Heart left ventricle (tissue), 16 donors: ENCODE measurements at regions not wholly inside any gene's neighbourhood (a gene's known extent, or its start where the extent isn't known, plus 50 kb on each side); places are given as distances from the start of the nearest gene placed in this dataset.

Experiments used
- ATAC-seq, 4 donors: fragments of 200-7000 bp; cut with Tn5 transposase; one replicate each; pipeline ENCODE4 v1.9.1; 2020 to 2022; ENCODE audit warnings: moderate library complexity in 4 of 4, mild to moderate bottlenecking in 3 of 4, moderate number of reproducible peaks in 1 of 4
- DNase-seq, 5 donors: peaks; one replicate each; pipeline ENCODE4 v3.0.0-alpha.2; 2020
- H3K27ac ChIP-seq, 12 donors: fragments of 200-600 bp; sonication (generic) in 4 of 12; one replicate each; pipeline versions ENCODE4 v1.5.0 to v1.8.0; 2016 to 2022; ENCODE audit warnings: mild to moderate bottlenecking in 2 of 12
- H3K27me3 ChIP-seq, 9 donors: fragments of 200-600 bp; sonication (generic) in 2 of 9; one replicate each; pipeline versions ENCODE4 v1.5.1 to v1.8.0; 2016 to 2022; ENCODE audit warnings: mild to moderate bottlenecking in 3 of 9
- H3K36me3 ChIP-seq, 9 donors: fragments of 200-600 bp; sonication (generic) in 2 of 9; one replicate each; pipeline versions ENCODE4 v1.5.0 to v1.8.0; 2018 to 2022; ENCODE audit warnings: mild to moderate bottlenecking in 2 of 9
- H3K4me1 ChIP-seq, 12 donors: fragments of 200-600 bp; sonication (generic) in 4 of 12; one replicate each; pipeline versions ENCODE4 v1.5.0 to v1.8.0; 2016 to 2022; ENCODE audit warnings: mild to moderate bottlenecking in 3 of 12
- H3K4me3 ChIP-seq, 12 donors: fragments of 200-600 bp; sonication (generic) in 4 of 12; one replicate each; pipeline versions ENCODE4 v1.5.0 to v1.8.0; 2017 to 2022; ENCODE audit warnings: mild to moderate bottlenecking in 9 of 12, moderate library complexity in 4 of 12
- H3K9me3 ChIP-seq, 12 donors: fragments of 200-600 bp; sonication (generic) in 4 of 12; one replicate each; pipeline versions ENCODE4 v1.5.0 to v1.8.0; 2016 to 2022; ENCODE audit warnings: mild to moderate bottlenecking in 1 of 12
- CTCF ChIP-seq, 12 donors: fragments of 200-600 bp; sonication (generic) in 4 of 12; IDR thresholded peaks; one replicate each; pipeline versions ENCODE4 v1.5.0 to v1.8.0; 2018 to 2022; ENCODE audit warnings: antibody characterized with exemption in 12 of 12, mild to moderate bottlenecking in 5 of 12
- POLR2A ChIP-seq, 2 donors: fragments of 450-650 bp; IDR thresholded peaks; one replicate each; pipeline ENCODE4 v1.6.1; 2017; ENCODE audit warnings: antibody characterized with exemption in 2 of 2, mild to moderate bottlenecking in 2 of 2, moderate library complexity in 2 of 2
- WGBS, 4 donors: extraction: QIAGEN DNeasy Blood & Tissue Kit in 2 of 4; methylation state at CpG; one replicate each; pipeline versions ENCODE4 v1.1.5 to v1.1.7; 2013 to 2018; 5-methylcytosine and 5-hydroxymethylcytosine counted together
- intact Hi-C, 10 donors: fragments of 100-400 bp; cut with DNase I; formaldehyde crosslinking; loops; one replicate each; pipeline versions ENCODE4 v1.11.1 to v1.14.2; 2022
- donor health status: ischemic (EF 13 %, LVEDD 7.1; RV severe dilation, severe dysfunction).
- donor health status: healthy with polysubstance abuse.
- donor health status: DM: no; HTN: yes; CAD: no.
- donor health status: DM: no; HTN: no; CAD: no.
- donor health status: ischemic (EF 25% LVEDD 6.9; RV normal size, moderate dysfunction).
- donor health status: ischemic (EF 25% LVEDD 5.7; RV mildly dilated, moderate dysfunction).
- donor health status: healthy.
- donor health status: DM: yes; HTN: yes; CAD: no.
- donor health status: ischemic (EF 35%, LVEDD 5.7; RV mildly dilated, moderate dysfunction).
- donor health status: nonischemic (EF 11% LVEDD 7.7; RV severe dilation, severe dysfunction).
- donor health status: DM: yes; HTN: yes; CAD: no.
- donor health status: PGD.
- donor health status: ischemic (EF 29% LVEDD 5.4; RV normal size, mild dysfunction).
- donor health status: nonischemic (EF 23%, LVEDD 6.1; RV moderate dilation, normal function).

DNA sequence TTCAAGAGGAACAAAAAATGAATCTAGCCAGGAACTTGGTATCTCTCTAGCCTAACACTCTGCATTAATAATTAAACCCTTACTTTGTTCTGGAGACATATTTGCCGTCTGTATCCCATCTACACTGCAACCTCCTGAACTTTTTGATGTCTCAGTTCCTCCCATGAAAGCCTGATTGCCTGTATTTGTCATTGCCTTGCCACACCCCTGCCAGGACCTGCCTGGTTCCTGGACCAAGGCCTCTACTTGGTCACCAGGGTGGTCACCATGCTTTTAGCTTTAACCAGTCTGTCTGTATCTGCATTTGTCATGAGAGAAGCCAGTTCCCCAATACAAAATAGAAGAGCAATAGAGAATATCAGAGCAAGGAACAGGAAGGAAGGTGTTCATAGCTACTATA, 58.8 kb upstream of the NOL4 start:
- ATAC-seq (no peak), DNase-seq (no peak)
- H3K4me1 ChIP-seq = no peaks in the 10 kb centered on the region
- TF ChIP-seq CTCF (IDR thresholded peaks at IDR 0.05) (no peak), POLR2A (IDR thresholded peaks at IDR 0.05) (no peak)
- H3K9me3 ChIP-seq = peaks cover 0 to 16% (median 4%) of the 10 kb centered on the region in 12 donors
- no peak overlapping the region for H3K27ac ChIP-seq
- no peaks in the 10 kb centered on the region for H3K36me3 ChIP-seq
- no peaks in the 10 kb centered on the region for H3K27me3 ChIP-seq
- WGBS, 4 donors = 69 to 85% (median 81%) methylated on average over 1 of the region's 1 CpG
- H3K4me3 ChIP-seq = no peak overlapping the region
- intact Hi-C loops = no loop called here

GRCh38 chr18:34287825-34288224, 63.1 kb upstream of the NOL4 start:
- Histone ChIP-seq H3K36me3 (no peaks in the 10 kb centered on the region), H3K27me3 (no peaks in the 10 kb centered on the region), H3K27ac (no peak overlapping the region), H3K9me3 (peaks cover 0 to 22% (median 5%) of the 10 kb centered on the region in 12 donors), H3K4me1 (no peaks in the 10 kb centered on the region), H3K4me3 (no peak overlapping the region)
- no peak for TF ChIP-seq POLR2A (IDR thresholded peaks at IDR 0.05)
- TF ChIP-seq CTCF (IDR thresholded peaks at IDR 0.05) = no peak
- ATAC-seq = no peak
- DNase-seq = no peak
- intact Hi-C loops = no loop called here

DNA sequence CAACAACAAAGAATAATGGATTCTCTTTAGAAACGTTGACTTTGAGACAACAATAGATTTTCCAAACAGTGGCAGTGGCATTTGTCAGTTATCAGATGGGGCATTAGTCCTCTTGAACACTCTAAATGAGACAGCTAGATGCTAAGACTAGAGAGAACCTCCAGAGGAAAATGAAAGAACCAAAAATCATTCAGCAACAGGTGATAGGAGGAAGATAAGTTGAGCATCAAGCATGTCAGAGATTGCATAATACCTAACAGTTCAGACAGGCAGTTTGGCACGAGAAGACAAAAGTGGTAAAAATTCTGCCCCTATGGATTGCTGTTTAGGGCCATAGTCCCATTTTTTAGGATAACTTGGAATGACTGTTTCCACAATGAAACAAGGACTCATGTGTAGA, 67.9 kb upstream of the NOL4 start:
- DNase-seq (no peak), ATAC-seq (no peak)
- Histone ChIP-seq H3K27me3 (no peaks in the 10 kb centered on the region), H3K27ac (no peak overlapping the region), H3K4me1 (no peaks in the 10 kb centered on the region), H3K36me3 (no peaks in the 10 kb centered on the region), H3K4me3 (no peak overlapping the region), H3K9me3 (peaks cover 0 to 15% (median 3%) of the 10 kb centered on the region in 12 donors)
- WGBS, 4 donors = 55 to 72% (median 59%) methylated on average over 2 of the region's 2 CpGs
- TF ChIP-seq POLR2A (IDR thresholded peaks at IDR 0.05) = no peak
- no peak for TF ChIP-seq CTCF (IDR thresholded peaks at IDR 0.05)
- intact Hi-C loops = no loop called here

- no peak for TF ChIP-seq POLR2A (IDR thresholded peaks at IDR 0.05)
- TF ChIP-seq CTCF (IDR thresholded peaks at IDR 0.05) = no peak
- ATAC-seq (no peak), DNase-seq (no peak)
- peaks cover 0 to 2% (median 0%) of the 10 kb centered on the region in 12 donors for H3K9me3 ChIP-seq
- H3K27ac ChIP-seq = no peak overlapping the region
- H3K4me1 ChIP-seq = no peaks in the 10 kb centered on the region
- intact Hi-C loops = no loop called here
- no peak overlapping the region for H3K4me3 ChIP-seq
- no peaks in the 10 kb centered on the region for H3K27me3 ChIP-seq
- no peaks in the 10 kb centered on the region for H3K36me3 ChIP-seq
These were observed 72.6 kb upstream of the NOL4 start for GRCh38 chr18:34297287-34297686.
